ENCODE measurements at regions not wholly inside any gene's neighbourhood (a gene's known extent, or its start where the extent isn't known, plus 50 kb on each side); places are given as distances from the start of the nearest gene placed in this dataset.
"Not testable (repeated sequence)": the region's sequence is repeated elsewhere in the genome, so short reads cannot be mapped to it uniquely, and the experiment has no call there.

DNA sequence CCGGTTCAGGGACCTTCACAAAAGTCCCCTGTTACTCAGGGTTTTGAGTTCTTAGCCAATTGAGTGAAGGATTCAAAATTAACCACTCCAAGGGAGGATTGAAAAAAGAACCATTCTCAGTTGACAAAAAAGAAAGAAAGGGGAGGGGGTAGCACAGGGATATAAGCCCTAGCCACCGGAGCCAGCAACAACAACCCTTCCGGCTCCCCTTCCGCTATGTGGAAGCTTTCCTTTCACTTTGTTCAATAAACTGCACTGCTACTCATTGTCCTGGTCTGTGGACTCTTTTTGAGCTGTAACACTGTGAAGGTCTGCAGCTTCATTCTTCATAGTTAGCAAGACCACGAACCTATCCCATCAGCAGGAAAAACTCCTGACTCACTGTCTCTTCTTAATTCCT, 1488.1 kb upstream of the PRR20A start:
- Histone ChIP-seq H3K4me3 (ENCODE audit: low read depth, low read length) (no peak overlapping the region), H3K27ac (no peak overlapping the region), H3K36me3 (no peaks in the 10 kb centered on the region), H3K9me3 (ENCODE audit: severe bottlenecking) (no peaks in the 10 kb centered on the region), H3K27me3 (ENCODE audit: insufficient read depth, low read depth, severe bottlenecking) (no peaks in the 10 kb centered on the region)
- TF ChIP-seq, protein P1, sequence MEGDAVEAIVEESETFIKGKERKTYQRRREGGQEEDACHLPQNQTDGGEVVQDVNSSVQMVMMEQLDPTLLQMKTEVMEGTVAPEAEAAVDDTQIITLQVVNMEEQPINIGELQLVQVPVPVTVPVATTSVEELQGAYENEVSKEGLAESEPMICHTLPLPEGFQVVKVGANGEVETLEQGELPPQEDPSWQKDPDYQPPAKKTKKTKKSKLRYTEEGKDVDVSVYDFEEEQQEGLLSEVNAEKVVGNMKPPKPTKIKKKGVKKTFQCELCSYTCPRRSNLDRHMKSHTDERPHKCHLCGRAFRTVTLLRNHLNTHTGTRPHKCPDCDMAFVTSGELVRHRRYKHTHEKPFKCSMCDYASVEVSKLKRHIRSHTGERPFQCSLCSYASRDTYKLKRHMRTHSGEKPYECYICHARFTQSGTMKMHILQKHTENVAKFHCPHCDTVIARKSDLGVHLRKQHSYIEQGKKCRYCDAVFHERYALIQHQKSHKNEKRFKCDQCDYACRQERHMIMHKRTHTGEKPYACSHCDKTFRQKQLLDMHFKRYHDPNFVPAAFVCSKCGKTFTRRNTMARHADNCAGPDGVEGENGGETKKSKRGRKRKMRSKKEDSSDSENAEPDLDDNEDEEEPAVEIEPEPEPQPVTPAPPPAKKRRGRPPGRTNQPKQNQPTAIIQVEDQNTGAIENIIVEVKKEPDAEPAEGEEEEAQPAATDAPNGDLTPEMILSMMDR (IDR thresholded peaks at IDR 0.05; ENCODE audit: low read depth, low read length) = no peak
- no peak for DNase-seq

DNA sequence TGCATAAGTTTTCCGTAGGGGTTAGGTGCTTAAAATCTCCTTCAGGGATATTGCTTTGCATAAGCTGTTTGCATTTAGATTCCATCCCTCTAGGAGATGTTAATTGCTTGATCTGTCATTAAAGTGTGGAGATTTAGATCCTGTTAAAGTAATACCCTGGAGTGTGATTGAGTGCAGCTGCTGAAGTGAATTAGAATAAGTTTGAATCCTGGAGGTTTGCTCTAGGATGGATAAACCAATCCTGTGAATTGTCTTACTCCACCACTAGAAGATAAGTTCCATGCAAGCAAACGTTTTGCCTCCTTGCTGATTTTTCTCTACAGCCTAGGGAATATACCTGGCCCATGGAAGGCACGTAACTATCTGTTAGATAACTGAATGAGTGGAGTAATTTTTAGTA, 1487.2 kb upstream of the PRR20A start:
- Histone ChIP-seq H3K4me3 (ENCODE audit: low read depth, low read length) (no peak overlapping the region), H3K27me3 (ENCODE audit: insufficient read depth, low read depth, severe bottlenecking) (no peaks in the 10 kb centered on the region), H3K27ac (no peak overlapping the region), H3K9me3 (ENCODE audit: severe bottlenecking) (no peaks in the 10 kb centered on the region), H3K36me3 (no peaks in the 10 kb centered on the region)
- DNase-seq = no peak
- TF ChIP-seq, protein P1 (IDR thresholded peaks at IDR 0.05; ENCODE audit: low read depth, low read length) = no peak

DNA sequence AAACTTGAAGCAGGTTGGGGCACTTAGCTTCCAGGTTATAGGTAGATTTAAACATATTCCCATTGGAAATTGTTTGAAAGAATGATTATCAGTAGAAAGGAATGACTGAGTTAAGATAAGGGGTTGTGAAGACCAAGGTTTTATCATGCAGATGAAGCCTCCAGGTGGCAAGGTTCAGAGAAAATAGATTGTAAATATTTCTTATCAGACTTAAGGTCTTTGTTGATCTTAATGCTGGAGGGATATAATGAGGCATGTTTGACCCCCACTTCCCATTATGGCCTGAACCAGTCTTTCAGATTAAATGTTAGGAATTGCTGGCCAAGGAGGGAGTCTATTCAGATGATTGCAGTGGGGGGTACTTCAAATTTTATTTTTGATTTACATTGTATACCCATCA, 1486.5 kb upstream of the PRR20A start:
- no peak for DNase-seq
- Histone ChIP-seq H3K27ac (no peak overlapping the region), H3K4me3 (ENCODE audit: low read depth, low read length) (no peak overlapping the region), H3K27me3 (ENCODE audit: insufficient read depth, low read depth, severe bottlenecking) (no peaks in the 10 kb centered on the region), H3K36me3 (no peaks in the 10 kb centered on the region), H3K9me3 (ENCODE audit: severe bottlenecking) (no peaks in the 10 kb centered on the region)
- TF ChIP-seq, protein P1 (IDR thresholded peaks at IDR 0.05; ENCODE audit: low read depth, low read length) = no peak

DNA sequence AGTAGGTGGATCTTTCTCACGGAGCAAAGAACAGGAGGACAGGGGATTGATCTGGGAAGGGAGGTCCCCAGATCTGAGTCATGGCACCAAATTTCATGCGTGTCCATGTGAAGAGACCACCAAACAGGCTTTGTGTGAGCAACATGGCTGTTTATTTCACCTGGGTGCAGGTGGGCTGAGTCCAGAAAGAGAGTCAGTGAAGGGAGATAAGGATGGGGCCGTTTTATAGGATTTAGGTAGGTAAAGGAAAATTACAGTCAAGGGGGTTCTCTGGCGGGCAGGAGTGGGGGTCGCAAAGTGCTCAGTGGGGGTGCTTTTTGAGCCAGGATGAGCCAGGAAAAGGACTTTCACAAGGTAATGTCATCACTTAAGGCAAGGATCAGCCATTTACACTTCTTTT, 1480.5 kb upstream of the PRR20A start:
- not testable (repeated sequence) for H3K27ac ChIP-seq; H3K36me3 ChIP-seq; H3K27me3 ChIP-seq (ENCODE audit: insufficient read depth, low read depth, severe bottlenecking); H3K4me3 ChIP-seq (ENCODE audit: low read depth, low read length); DNase-seq; H3K9me3 ChIP-seq (ENCODE audit: severe bottlenecking)

DNA sequence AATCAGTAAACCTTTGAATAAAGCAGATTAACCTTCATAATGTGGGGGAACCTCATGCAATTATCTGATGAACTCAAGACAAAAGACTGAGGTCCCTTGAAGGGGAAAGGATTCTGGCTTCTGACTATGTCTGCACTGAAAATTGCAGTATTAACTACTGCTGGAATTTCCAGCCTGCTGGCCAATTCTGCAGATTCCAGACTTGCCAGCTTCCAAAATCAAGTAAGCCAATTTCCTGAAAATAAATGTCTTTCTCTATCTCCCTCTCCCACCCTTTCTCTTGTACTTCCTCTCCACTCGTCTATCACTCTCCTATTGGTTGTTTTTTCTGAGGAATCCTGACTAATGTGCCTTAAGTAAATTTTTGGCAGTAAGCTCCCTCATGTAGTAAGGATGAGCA, 1479.9 kb upstream of the PRR20A start:
- no peaks in the 10 kb centered on the region for H3K36me3 ChIP-seq
- no peaks in the 10 kb centered on the region for H3K9me3 ChIP-seq (ENCODE audit: severe bottlenecking)
- no peak overlapping the region for H3K4me3 ChIP-seq (ENCODE audit: low read depth, low read length)
- no peaks in the 10 kb centered on the region for H3K27me3 ChIP-seq (ENCODE audit: insufficient read depth, low read depth, severe bottlenecking)
- DNase-seq = no peak
- no peak overlapping the region for H3K27ac ChIP-seq
- TF ChIP-seq, protein P1 (IDR thresholded peaks at IDR 0.05; ENCODE audit: low read depth, low read length) = no peak

DNA sequence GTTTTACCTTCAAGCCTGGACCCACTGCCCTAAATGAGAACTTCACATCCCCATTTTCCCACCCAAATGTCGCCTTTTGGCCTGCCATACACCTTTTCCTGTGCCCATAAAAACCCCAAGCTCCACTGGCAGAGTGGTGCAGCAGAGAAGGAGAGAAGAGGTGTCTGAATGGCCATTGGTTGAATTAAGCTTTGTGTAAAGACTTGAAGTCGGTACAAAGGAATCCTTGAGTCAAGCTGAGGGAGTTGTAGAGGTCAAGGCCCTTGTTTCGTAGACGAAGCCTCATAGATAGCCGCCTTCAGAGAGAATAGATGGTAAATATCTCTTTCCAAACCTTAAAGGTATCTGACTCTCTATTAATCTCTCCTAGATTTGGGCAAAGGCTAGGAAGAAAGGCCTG, 1479.2 kb upstream of the PRR20A start:
- Histone ChIP-seq H3K27ac (no peak overlapping the region), H3K27me3 (ENCODE audit: insufficient read depth, low read depth, severe bottlenecking) (no peaks in the 10 kb centered on the region), H3K4me3 (ENCODE audit: low read depth, low read length) (no peak overlapping the region), H3K36me3 (no peaks in the 10 kb centered on the region), H3K9me3 (ENCODE audit: severe bottlenecking) (no peaks in the 10 kb centered on the region)
- TF ChIP-seq, protein P1 (IDR thresholded peaks at IDR 0.05; ENCODE audit: low read depth, low read length) = no peak
- no peak for DNase-seq
